Aorta (tissue), 5 donors: ENCODE measurements at regions not wholly inside any gene's neighbourhood (a gene's known extent, or its start where the extent isn't known, plus 50 kb on each side); places are given as distances from the start of the nearest gene placed in this dataset.
"Not testable (repeated sequence)": the region's sequence is repeated elsewhere in the genome, so short reads cannot be mapped to it uniquely, and the experiment has no call there.

Source experiments
- ATAC-seq: fragments of 200-7000 bp; cut with Tn5 transposase; one replicate; pipeline ENCODE4 v1.9.1; 2022; ENCODE audit warnings: moderate library complexity; ENCODE audit not compliant: low FRiP score
- DNase-seq, 2 donors: peaks; one replicate each; pipeline ENCODE4 v3.0.0-alpha.2; 2020
- H3K27ac ChIP-seq, 2 donors: one replicate each; pipeline ENCODE4 v1.5.1; 2013; ENCODE audit warnings: low read length in 2 of 2, mild to moderate bottlenecking in 2 of 2, moderate library complexity in 2 of 2, control low read depth in 1 of 2, inconsistent platforms in 1 of 2, low read depth in 1 of 2
- H3K27me3 ChIP-seq, 2 donors: one replicate each; pipeline ENCODE4 v1.6.1; 2013; ENCODE audit warnings: control low read depth in 1 of 2, low read length in 1 of 2, mild to moderate bottlenecking in 1 of 2, moderate library complexity in 1 of 2; ENCODE audit not compliant: insufficient read depth in 2 of 2, control insufficient read depth in 1 of 2
- H3K36me3 ChIP-seq, 2 donors: one replicate each; pipeline ENCODE4 v1.6.1; 2013; ENCODE audit warnings: control low read depth in 1 of 2, low read length in 1 of 2, mild to moderate bottlenecking in 1 of 2; ENCODE audit not compliant: insufficient read depth in 2 of 2, control insufficient read depth in 1 of 2
- H3K4me1 ChIP-seq, 2 donors: one replicate each; pipeline ENCODE4 v1.6.1; 2013; ENCODE audit warnings: low read length in 2 of 2, control low read depth in 1 of 2, mild to moderate bottlenecking in 1 of 2, moderate library complexity in 1 of 2; ENCODE audit not compliant: insufficient read depth in 2 of 2, control insufficient read depth in 1 of 2
- H3K4me3 ChIP-seq, 2 donors: one replicate each; pipeline ENCODE4 v1.5.1; 2013; ENCODE audit warnings: low read length in 2 of 2, control low read depth in 1 of 2, mild to moderate bottlenecking in 1 of 2
- H3K9me3 ChIP-seq: one replicate; pipeline ENCODE4 v1.6.1; 2013; ENCODE audit warnings: mild to moderate bottlenecking, low read length; ENCODE audit not compliant: control insufficient read depth
- WGBS, 2 donors: extraction: QIAGEN DNeasy Blood & Tissue Kit; methylation state at CpG; one replicate each; pipeline ENCODE4 v1.1.7; 2013; 5-methylcytosine and 5-hydroxymethylcytosine counted together
- intact Hi-C, 2 donors: fragments of 100-400 bp; cut with DNase I; formaldehyde crosslinking; loops; one replicate each; pipeline versions ENCODE4 v1.14.2 to v1.15.0; 2022
- donor health status: healthy with polysubstance abuse.
- donor health status: Bipolar disorder and iron deficiency.
- donor health status: DM: no; HTN: no; CAD: no.
- donor health status: DM: no; HTN: no; CAD: no.
- donor health status: DM: yes; HTN: yes; CAD: no.

DNA sequence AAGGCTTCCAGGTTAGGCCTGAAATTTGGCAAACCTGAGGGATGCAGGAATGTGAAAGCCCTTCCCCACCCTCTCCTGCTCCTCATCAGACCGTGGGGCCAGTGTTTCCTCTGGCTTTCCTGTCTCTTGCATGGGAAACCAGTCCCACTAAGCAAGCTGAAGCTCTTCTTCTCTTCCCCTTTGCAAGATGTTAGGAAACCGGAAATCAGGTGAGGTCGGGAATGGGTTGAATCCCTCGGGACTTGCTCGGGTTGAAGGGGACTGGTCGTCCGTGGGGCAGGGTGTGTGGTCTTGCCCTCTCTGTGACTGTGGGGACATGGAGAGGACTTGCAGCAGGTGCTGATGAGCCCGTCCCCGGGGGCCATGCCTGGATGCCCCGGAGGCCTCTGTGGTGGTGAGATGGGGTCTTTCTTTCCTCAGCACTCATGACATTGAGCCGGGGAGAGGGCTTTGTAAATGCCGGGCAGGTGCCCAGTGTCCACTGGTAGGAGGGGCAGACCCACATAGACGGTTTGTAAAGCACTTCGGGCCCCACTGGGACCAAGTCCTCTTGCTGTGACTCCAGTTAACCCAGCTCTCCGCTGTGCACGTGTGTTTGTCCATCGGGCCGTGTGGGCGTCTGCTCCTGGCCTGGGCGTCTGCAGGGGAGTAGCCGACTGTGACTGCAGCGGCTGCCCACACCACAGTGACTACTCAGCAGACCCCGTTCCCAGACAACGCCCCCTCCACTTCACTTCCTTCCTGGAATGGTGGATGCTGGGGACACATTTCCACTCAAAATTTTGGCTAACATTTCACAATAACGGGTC lies 373.9 kb downstream of the GLRX3 start:
- 73 to 75% methylated on average over 25 of the region's 25 CpGs for WGBS, 2 donors
- no peak for DNase-seq
- H3K4me1 ChIP-seq = no peaks in the 10 kb centered on the region

DNA sequence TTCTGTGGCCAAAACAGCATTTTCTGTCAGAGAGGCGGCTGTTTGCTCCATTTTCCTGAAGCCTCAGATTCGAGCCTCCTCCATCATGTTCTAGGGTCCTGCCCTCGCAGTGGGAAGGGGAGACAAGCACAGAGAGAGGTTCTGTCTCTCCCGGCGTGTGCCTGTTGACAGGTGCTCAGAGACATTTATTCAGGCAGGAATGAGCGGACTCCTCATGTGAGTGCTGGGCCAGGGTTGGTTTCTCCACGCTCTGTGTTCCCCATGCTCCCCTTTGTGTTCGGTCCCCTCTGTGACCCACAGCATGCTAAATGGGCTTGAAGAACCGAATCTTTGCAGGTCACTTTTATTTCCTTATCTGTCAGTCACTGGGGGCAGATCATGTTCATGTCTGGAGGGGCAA lies 374.6 kb downstream of the GLRX3 start:
- Histone ChIP-seq H3K4me3 (no peak overlapping the region), H3K27me3 (no peaks in the 10 kb centered on the region), H3K4me1 (no peaks in the 10 kb centered on the region), H3K27ac (no peak overlapping the region), H3K9me3 (no peaks in the 10 kb centered on the region), H3K36me3 (no peaks in the 10 kb centered on the region)
- DNase-seq (no peak), ATAC-seq (no peak)
- intact Hi-C loops = no loop called here
- 68 to 72% methylated on average over 9 of the region's 9 CpGs for WGBS, 2 donors

More for the DNA sequence above, 373.9 kb downstream of the GLRX3 start:
- no peak overlapping the region for H3K27ac ChIP-seq
- no peaks in the 10 kb centered on the region for H3K36me3 ChIP-seq
- ATAC-seq = no peak
- intact Hi-C loops = no loop called here
- no peaks in the 10 kb centered on the region for H3K9me3 ChIP-seq
- no peaks in the 10 kb centered on the region for H3K27me3 ChIP-seq
- no peak overlapping the region for H3K4me3 ChIP-seq

DNA sequence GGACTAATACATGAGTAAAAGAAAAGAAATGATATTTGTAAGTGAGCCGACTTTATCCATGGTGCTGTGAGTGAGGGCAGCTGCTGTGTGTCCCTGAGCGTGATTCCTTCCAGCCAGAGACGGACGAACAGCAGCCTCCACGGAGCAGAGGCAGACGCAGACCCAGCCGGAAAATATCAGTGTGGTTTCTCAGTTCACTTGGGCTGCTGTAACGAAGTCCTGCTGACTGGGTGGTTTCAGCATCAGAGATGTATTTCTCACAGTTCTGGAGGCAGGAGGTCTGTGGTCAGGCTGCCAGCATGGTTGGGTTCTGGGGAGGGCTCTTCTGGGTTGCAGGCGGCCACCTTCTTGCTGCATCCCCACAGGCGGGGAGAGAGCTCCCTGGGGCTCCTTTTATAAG lies 375.6 kb downstream of the GLRX3 start:
- ATAC-seq (no peak), DNase-seq (no peak)
- H3K27me3 ChIP-seq = no peaks in the 10 kb centered on the region
- no peaks in the 10 kb centered on the region for H3K4me1 ChIP-seq
- WGBS, 2 donors = 52 to 62% methylated on average over 10 of the region's 10 CpGs
- H3K4me3 ChIP-seq = no peak overlapping the region
- no peaks in the 10 kb centered on the region for H3K36me3 ChIP-seq
- H3K9me3 ChIP-seq = no peaks in the 10 kb centered on the region
- intact Hi-C loops = no loop called here
- H3K27ac ChIP-seq = no peak overlapping the region

DNA sequence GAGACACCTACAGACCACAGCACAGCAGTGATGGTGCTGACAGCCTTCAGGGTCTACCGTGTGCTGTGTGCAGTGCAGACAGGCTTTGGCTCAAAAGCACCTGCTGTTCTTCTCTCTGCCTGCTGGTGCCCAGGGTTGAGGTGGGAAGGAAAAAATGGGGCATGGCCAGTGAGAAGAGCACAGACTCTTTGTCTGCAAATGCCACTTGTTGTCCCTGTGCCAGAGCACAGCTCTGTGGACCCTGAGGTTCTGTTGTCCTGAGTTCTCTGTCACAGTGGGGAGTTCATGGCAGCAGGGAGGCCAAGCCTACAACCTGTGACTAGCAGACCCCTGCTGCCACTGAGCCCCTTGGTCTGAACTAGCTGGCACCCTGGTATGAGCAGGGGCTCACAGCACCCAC lies 376.7 kb downstream of the GLRX3 start:
- ATAC-seq (no peak), DNase-seq (no peak)
- no peaks in the 10 kb centered on the region for H3K4me1 ChIP-seq
- no peaks in the 10 kb centered on the region for H3K27me3 ChIP-seq
- WGBS, 2 donors = 46 to 56% methylated on average over 1 of the region's 1 CpG
- no peaks in the 10 kb centered on the region for H3K36me3 ChIP-seq
- H3K27ac ChIP-seq = no peak overlapping the region
- H3K4me3 ChIP-seq = no peak overlapping the region
- no peaks in the 10 kb centered on the region for H3K9me3 ChIP-seq
- intact Hi-C loops = no loop called here

DNA sequence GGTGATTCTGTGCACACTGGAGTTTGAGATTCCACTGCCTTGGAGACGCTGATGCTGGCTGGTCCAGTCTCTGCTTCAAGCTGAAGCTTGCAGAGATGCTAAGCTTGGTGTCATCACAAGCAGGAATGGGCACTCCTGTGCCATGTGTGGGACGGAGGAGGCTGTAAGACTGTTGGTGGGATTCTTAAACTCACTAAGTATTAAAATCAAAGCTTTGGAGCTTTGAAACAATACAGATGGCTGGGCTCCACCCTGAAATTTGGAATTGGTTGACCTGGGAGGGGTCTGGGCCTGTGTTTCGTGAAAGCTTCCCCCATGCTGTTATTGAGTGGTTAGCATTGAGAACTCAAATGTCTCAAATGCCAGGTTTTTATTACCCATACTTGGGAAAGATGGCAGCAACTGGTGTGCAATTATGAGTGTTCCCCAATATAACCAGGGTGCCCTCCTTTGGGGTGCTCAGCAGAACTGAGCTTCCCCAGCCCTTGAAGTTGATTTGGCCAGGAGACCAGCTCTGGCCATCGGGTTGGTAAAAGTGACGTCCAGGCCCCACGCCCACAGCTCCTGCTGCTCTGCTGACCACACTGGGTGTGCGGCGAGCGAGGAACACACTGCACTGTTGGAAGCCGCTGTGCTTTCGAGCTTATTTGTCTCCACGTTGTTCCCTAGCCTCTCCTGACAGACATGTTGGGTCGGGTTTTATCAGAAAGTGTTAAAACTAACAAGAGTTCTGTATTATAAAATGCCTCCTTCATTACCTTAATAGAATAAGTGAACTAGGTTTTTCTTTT lies 377.7 kb downstream of the GLRX3 start:
- Histone ChIP-seq H3K4me3 (no peak overlapping the region), H3K9me3 (no peaks in the 10 kb centered on the region), H3K27me3 (no peaks in the 10 kb centered on the region), H3K4me1 (no peaks in the 10 kb centered on the region), H3K36me3 (no peaks in the 10 kb centered on the region), H3K27ac (no peak overlapping the region)
- ATAC-seq (no peak), DNase-seq (no peak)
- intact Hi-C loops = no loop called here
- 76 to 81% methylated on average over 13 of the region's 13 CpGs for WGBS, 2 donors

DNA sequence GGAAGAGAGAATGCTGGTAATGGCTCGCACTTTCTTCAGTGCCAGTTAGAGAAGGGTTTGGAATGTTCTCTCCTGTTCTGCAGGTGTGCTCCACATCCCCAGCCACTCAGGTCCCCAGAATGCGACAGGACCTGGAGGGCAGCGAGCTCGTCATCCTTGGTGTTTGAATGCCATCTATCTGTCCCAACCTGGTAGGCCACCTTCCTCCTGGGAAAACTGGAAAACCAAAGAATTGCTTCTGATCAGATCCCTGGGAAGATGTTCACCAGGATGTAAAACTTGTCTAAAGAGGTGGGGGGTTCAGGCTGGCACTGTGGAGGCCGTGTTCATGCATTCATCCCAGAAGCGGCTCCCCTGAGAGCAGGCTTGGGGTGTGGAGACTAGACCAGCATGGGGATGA lies 379.5 kb downstream of the GLRX3 start:
- 82 to 84% methylated on average over 6 of the region's 6 CpGs for WGBS, 2 donors
- ATAC-seq (no peak), DNase-seq (no peak)
- H3K27me3 ChIP-seq = no peaks in the 10 kb centered on the region
- H3K27ac ChIP-seq = no peak overlapping the region
- no peaks in the 10 kb centered on the region for H3K4me1 ChIP-seq
- H3K9me3 ChIP-seq = no peaks in the 10 kb centered on the region
- H3K36me3 ChIP-seq = no peaks in the 10 kb centered on the region
- H3K4me3 ChIP-seq = no peak overlapping the region
- intact Hi-C loops = no loop called here

DNA sequence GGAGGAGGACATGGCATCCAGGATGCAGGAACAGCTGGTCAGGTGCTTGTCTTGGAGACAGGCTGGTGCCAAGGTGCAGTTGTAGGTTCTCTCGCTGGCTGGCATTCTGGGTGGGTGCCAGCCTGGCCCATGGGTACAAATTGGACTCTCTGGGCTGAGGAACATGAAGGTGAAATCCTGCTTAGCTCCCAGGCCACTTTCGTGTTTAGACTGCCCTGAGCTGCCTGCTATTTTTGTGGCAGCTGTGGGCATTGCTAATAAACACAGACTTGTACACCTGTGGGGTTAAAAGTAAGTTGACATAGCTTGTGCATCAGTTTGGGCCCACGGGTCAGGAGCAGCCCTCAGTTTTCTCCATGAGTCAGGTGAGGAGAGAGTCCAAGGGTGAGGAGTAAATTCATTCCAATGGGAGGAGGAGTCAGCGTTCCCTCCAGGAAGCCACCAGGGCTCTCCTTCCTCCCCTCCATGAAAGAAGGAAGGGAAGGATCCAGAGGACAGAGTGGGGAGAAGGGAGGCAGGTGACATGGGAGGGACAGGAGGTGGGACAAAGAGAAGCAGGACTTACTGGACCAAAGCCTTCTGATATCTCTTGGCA lies 380.0 kb downstream of the GLRX3 start:
- Histone ChIP-seq H3K36me3 (no peaks in the 10 kb centered on the region), H3K27me3 (no peaks in the 10 kb centered on the region), H3K27ac (no peak overlapping the region), H3K4me3 (no peak overlapping the region), H3K9me3 (no peaks in the 10 kb centered on the region), H3K4me1 (no peaks in the 10 kb centered on the region)
- WGBS, 2 donors = 68 to 76% methylated on average over 4 of the region's 4 CpGs
- DNase-seq (no peak), ATAC-seq (no peak)
- intact Hi-C loops = no loop called here

DNA sequence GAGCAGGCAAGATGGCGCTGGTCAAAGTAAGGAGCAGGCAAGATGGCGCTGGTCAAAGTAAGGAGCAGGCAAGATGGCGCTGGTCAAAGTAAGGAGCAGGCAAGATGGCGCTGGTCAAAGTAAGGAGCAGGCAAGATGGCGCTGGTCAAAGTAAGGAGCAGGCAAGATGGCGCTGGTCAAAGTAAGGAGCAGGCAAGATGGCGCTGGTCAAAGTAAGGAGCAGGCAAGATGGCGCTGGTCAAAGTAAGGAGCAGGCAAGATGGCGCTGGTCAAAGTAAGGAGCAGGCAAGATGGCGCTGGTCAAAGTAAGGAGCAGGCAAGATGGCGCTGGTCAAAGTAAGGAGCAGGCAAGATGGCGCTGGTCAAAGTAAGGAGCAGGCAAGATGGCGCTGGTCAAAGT lies 382.7 kb downstream of the GLRX3 start:
- ATAC-seq, H3K4me1 ChIP-seq, intact Hi-C loops: not testable (repeated sequence)

More for the DNA sequence above, 382.7 kb downstream of the GLRX3 start:
- not testable (repeated sequence) for H3K27me3 ChIP-seq, H3K4me3 ChIP-seq, DNase-seq, H3K27ac ChIP-seq, H3K36me3 ChIP-seq, H3K9me3 ChIP-seq
- 95 to 97% methylated on average over 3 to 5 of the region's 13 CpGs for WGBS, 2 donors
